GM19099 (cell line): ENCODE measurements at regions not wholly inside any gene's neighbourhood (a gene's known extent, or its start where the extent isn't known, plus 50 kb on each side); places are given as distances from the start of the nearest gene placed in this dataset.

ENCODE experiments used
- POLR2A ChIP-seq: IDR thresholded peaks from 3 replicates; pipeline ENCODE4 v1.6.1; 2011; ENCODE audit warnings: low read depth; ENCODE audit not compliant: insufficient read length; ENCODE audit errors: extremely low read depth

- TF ChIP-seq POLR2A: no peak
Measured at GRCh38 chr15:26232691-26233090, 369.6 kb upstream of the ATP10A start.

GRCh38 chr15:26231096-26231495, 368.0 kb upstream of the ATP10A start:
- TF ChIP-seq POLR2A: no peak

DNA sequence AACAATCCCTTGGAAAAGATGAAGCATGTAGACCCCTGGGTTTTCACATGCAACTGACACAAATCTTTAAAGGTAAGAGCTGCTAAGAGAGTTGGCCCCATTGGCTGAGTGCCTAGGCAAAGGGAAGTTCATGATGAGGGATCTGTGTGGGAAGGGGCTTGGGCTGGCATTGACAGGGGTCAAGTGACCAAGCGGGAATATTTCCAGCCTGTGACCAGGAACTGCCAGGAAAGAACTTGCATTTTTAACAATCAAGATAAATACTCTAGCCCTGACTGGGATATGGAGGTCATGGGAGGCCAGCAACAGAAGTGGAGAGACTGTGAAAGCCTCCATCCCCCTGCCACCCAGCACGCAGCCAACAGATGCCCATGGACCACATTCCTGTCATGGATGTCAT, 361.1 kb upstream of the ATP10A start:
- no peak for TF ChIP-seq POLR2A

DNA sequence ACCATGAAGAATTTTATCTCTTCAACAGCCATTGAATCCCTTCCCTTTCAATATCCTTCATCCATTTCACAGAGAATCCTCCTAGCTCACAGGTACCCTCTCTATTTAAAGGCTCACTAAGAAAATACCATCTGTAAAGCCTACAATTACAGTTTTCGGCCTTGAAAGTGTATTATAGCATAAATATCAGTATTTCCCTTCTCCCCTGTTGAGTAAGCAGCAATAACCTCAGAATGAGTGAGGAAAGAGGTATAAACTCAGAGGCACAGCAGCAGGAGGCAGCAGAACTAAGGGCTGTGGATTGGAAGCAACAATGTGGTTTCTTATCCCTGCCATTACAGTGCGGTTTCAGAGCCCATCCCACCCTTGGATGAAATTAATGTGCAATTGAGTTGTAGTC, 360.6 kb upstream of the ATP10A start:
- TF ChIP-seq POLR2A: no peak

GRCh38 chr15:26222781-26223180, 359.7 kb upstream of the ATP10A start:
- TF ChIP-seq POLR2A: no peak

DNA sequence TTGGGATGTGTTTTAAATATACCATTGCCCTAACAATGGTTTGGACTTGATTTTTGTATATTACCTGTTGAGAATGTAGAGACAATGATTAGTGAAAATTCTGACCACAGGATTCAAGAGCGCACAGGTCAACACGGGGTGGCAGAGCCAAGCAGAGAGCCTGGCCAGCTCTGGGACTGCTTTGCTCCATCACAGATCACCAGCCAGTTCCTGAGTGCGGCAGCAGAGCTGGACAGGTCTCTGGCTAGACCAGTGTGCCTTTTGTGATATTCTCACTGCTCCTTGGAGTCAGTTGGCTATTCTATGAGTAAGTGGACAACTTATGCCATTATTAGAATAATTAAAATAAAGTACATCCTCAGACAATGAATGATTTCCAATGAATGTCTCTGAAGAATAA, 351.2 kb upstream of the ATP10A start:
- no peak for TF ChIP-seq POLR2A

DNA sequence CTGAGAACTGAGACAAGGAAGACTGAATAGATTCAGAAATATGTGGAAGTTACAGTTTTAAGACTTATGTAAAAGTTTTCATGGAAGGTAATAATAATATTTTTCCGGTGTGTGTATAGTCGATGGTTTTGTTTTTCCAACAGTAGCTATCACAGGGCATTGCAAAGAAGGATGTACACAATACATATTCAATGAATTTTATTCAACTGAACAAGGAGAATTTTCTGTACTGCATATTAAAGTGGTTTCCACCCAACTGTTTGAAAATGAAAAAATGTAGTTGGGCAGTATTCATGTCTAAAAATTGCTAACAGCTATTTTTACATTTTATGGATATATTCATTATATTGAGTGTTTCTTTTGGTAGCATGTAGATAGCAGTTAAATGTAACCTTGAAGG, 350.3 kb upstream of the ATP10A start:
- no peak for TF ChIP-seq POLR2A

- no peak for TF ChIP-seq POLR2A
Measured at GRCh38 chr15:26212109-26212508, 349.0 kb upstream of the ATP10A start.

GRCh38 chr15:26210980-26211379, 347.9 kb upstream of the ATP10A start:
- no peak for TF ChIP-seq POLR2A

DNA sequence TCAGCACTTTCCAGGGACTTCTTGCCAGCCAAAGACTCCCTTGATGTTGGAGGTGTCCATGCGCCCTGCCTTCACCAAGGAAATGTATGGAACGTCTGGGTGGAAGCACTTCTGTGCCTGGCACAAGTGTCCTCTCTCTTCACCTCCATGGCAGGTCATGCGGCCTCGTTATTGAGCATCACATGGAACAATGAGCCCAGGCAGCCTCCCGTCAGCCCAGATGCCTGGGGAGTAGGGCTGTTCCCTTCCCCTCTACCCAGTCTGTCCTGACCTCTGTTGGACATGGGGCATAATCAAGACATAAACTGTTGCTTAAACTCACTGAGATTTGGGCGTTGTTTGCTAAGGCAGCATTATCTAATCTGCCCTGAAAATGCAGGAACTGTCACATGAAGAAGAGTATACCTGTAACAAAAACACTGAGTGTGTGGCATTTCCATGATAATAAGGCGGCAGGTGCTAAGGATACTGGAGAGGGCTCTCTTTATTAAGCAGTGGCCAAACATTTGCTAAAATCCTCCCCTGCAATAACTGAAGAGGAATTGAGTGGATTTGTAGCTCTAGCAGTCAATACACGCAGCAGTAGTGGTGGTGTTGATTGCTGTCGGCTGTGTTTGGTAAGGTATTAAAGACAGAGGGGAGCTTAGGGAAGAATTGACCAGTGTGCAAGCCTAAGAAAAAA, 338.2 kb upstream of the ATP10A start:
- TF ChIP-seq POLR2A: no peak

DNA sequence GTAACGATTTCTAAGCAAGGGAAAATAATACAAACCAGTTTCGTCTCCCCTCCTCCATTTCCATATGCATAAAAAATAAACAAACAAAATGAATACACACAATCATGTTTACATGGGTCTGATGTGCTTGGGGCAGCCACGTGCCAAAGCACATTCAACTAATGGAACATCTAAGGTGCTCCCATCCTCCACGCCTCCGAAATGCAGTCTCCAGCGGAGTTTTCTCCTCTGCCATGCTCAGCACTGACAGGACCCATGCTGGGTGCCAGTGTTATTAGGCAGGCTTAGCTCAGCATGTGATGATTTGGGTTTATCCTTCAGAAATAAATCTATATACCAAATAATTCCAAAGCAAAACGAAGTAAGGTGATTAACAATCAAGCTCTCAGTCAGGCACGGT, 337.3 kb upstream of the ATP10A start:
- TF ChIP-seq POLR2A: no peak

DNA sequence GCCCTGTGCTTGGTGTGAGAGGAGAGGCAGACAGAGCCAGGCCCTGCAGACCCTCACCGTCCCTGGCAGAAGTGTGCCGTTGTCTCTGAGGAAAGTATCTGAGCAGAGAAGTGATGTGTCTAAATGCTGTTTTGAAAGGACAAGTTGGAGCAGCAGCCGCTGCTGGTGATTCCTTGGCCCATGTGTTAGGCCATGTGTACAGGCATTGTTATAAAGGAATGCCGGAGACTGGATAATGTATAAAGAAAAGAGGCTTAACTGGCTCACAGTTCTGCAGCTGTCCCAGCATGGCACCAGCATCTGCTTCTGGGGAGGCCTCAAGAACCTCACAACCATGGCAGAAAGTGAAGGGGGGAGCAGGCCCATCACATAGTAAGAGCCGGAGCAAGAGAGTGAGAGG, 334.6 kb upstream of the ATP10A start:
- TF ChIP-seq POLR2A: no peak

DNA sequence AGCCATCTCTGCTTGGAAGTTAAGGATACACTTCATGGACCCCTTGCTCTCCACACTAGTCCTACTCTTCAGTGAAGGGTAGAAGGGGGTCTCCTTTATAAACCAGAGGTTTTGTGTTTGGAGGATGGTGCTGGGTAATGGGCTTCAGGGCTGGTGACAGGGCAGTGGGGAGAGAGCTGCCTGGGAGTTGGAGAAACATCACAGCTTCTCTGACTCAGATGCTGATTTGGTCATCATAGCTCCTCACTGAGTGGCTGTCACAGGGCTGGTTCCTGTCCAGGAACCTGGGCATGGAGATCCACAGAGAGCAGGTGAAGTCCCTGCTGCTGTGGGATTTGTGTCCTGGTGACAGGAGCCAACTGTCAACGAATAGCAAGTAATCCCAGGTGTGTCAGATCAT, 333.9 kb upstream of the ATP10A start:
- no peak for TF ChIP-seq POLR2A

GRCh38 chr15:26191193-26191592, 328.1 kb upstream of the ATP10A start:
- no peak for TF ChIP-seq POLR2A

GRCh38 chr15:26182441-26182840, 319.3 kb upstream of the ATP10A start:
- no peak for TF ChIP-seq POLR2A

DNA sequence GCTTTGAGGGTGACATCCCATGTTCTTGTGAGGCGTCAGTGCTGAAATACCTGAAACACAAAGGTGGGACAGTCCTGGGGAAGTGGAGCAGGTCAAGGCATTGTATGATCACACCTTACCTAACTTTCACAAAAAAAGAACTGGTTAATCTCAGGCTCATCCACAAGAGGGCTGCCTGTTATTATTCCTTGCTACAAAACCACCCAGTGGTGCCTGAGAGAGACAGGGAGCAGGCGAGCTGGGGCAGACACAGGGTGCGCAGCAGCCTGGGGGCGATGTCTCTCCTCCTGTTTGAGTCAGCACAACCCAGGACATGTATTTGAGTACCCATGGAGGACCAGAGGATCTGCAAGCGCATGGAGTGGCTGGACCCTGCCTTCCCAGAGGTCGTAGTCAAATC, 316.8 kb upstream of the ATP10A start:
- no peak for TF ChIP-seq POLR2A

- no peak for TF ChIP-seq POLR2A
Measured at GRCh38 chr15:26178640-26179220, 315.6 kb upstream of the ATP10A start.

DNA sequence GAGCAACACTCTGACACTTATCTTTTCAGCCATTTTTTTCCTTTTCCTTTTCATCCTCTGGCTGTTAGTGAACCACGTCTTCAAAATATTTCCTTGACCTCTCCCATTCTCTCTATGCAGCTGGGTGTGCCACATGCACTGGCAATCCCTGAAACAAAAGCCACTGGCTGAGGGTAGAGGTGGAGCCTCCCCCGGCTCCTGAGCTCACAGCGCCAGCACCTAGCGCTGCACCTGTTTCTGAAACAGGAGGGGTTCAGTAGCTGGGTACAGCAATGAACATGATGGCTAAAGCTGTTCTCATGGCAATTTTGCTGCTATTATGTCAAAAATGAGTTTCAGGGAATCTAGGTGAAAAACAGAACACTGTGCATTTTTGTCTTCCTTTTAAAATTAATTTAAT, 314.7 kb upstream of the ATP10A start:
- TF ChIP-seq POLR2A: no peak

DNA sequence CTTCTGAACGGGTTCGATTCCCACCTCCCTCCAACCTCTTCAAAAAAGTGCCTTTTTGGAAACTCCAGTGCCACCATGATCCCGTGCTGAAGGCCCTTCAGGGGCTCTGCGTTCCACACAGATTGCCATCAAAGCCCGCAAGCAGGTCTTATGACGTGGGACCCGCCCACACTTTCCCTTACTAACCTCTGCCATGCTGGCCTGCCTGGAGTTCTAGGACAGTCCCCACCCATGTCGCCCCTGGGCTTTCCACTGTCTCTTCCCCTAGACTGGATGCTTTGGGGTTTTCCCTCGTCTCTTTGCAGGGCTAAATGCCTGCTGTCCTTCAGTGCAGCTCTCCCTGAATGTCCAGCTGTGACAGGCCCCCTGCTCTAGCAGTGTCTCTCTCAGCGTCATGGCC, 313.7 kb upstream of the ATP10A start:
- TF ChIP-seq POLR2A: no peak
